GM23248 (cell line): ENCODE measurements at regions not wholly inside any gene's neighbourhood (a gene's known extent, or its start where the extent isn't known, plus 50 kb on each side); places are given as distances from the start of the nearest gene placed in this dataset.

ENCODE experiments used
- EZH2 ChIP-seq: fragments of 200-600 bp; sonication (generic); IDR thresholded peaks from 2 replicates; pipeline ENCODE4 v1.6.1; 2018; ENCODE audit warnings: antibody characterized with exemption, mild to moderate bottlenecking; ENCODE audit not compliant: insufficient read depth, poor library complexity, severe bottlenecking
- EZH2phosphoT487 ChIP-seq: fragments of 200-600 bp; sonication (generic); IDR thresholded peaks from 2 replicates; pipeline ENCODE4 v1.6.1; 2018; ENCODE audit warnings: antibody characterized with exemption, moderate library complexity, mild to moderate bottlenecking, low read depth; ENCODE audit not compliant: insufficient read depth

DNA sequence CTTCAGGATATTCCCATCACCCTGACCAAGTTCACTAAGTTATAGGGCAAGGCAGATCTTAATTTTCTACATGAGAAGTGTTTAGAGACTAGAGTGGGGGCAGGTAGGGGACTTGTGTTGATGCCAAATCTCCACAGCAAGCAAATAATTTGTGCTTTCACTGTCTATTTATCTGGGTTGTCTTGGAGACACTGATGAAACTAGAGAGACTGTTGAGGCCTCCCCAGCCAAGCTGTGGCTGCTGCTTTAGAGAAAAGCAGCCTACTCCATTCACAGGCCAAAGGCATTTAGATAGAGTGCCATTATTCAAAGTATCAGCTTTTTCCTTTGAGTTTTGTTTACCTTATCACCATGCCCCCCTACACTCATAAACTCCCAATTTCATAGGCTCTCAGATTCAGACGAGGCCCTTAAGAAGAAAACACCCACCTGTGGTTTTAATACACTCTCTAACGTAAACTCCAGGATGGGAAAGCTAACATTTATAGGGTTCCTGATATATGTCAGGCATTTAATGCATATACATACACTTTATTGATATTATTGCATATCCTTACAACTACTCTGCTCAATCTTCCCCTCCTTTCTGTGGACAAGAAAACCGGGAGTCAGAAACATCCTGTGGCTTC, 130.4 kb upstream of the FOXB1 start:
- no peak for TF ChIP-seq EZH2
- no peak for TF ChIP-seq EZH2phosphoT487
